Umbilical cord (tissue), 1 donor: ENCODE measurements at regions not wholly inside any gene's neighbourhood (a gene's known extent, or its start where the extent isn't known, plus 50 kb on each side); places are given as distances from the start of the nearest gene placed in this dataset.
"Not testable (repeated sequence)": the region's sequence is repeated elsewhere in the genome, so short reads cannot be mapped to it uniquely, and the experiment has no call there.

Experiments used
- DNase-seq: peaks from one replicate; pipeline ENCODE4 v3.0.0-alpha.2; 2015; ENCODE audit warnings: low spot score

DNA sequence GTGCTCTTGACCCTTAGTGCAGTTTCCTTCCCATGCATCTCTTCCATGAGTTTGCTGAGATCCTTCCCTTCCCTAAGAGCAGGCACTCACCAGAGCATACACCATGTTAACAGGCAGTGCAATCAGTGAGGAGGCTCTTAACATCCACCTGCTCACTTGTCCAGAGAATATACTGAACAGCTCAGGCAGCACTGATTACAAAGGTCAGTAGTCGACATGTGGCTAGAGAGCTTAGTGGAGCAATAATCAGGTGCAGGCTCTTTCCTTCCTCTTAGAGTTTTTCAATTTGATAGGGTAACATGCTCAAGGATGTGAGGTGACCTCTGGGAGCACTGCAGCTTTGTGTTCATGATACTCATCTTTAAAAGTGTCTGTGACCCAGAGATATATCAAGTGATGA, 144.1 kb upstream of the SETBP1 start:
- DNase-seq: no peak

DNA sequence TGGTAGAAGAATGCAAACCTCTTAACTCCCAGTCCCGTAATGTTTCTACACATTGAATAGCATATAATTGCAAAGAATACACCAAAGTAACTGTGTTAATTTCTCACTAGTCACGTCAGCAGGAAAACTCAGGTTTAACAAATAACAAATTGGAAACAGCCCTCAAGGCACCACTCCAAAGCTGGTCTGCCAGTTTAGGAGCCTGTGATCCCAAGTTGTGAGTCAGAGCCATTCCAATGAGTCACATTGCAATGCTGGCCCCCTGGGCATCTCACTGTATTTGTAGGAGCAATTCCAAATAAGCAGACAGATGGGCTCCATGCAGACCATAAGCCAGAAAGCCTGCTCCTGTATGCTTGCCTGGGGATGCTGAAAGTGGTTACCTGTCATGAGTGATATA, 143.2 kb upstream of the SETBP1 start:
- peak; percentile 43 for DNase-seq

DNA sequence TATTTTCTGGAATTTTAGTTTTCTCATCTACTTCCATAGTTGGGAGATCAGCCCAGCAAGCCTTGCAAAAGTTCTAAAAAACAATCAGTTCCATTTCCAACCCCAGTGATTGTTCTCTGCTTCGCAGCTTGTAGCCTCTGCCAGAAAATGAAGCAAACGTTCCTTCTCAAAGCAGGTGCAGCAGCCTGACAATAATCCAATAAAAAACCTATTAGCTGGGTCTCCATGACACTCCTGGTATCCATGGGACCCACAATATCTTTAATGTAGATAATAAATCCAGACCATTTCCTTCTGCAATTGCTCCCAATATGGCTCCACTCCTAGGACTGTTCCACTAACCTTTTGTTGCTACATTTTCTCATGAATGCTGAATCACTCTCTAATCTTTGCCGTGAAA, 140.8 kb upstream of the SETBP1 start:
- DNase-seq: no peak

DNA sequence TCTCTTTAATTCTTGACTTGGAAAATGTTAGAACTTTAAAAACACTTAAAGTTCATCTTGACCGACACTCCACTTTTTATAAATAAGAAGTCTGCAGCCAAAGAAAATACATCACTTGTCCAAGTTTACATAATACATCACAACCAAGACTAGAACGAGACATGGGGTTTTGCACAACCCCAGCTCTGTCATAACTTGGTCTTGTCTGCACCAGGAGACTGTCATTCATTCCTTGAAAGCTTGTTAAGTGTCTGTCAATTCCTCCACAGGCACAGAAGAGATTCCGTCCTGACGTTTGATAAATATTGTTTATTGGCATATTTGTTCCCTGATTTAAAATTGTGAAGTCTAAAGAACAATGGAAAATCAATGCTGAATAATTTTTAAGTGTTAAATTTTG, 139.5 kb upstream of the SETBP1 start:
- DNase-seq: no peak

DNA sequence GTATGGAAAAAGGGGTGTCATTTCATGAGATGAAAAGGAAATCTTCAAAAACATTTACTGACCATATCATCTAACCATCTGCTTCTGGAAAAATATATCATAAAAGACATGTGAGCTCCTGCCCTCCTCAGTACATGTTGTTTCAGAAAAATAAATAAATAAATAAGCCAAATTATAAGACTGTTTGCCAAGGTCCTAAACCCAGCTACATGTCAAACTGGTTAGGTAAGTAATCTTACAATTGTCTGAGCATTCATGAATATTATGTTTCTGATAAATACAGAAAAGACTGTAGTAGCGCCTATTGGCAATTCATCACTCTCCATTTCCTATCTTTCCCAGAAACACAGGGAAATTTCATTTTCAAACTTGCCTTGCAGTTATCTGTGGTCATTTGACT, 138.9 kb upstream of the SETBP1 start:
- DNase-seq: no peak

DNA sequence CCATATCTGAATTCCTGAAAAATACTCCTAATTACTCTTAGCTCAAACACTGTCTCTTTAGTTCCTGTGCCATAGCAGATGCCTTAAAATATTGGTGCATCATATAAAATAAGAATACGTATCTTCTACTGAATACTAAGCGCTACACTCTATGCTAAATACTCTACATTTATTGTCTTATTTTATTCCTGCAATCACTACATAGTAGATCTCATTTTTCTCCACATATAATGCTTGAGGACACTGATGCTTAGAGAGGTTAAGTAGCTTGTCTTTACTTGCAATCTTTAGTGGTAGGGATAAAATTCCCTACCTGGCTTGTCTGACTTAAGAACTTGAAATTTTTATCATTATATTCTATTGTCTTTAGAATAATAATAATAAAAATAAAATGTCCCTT, 137.3 kb upstream of the SETBP1 start:
- DNase-seq: no peak

DNA sequence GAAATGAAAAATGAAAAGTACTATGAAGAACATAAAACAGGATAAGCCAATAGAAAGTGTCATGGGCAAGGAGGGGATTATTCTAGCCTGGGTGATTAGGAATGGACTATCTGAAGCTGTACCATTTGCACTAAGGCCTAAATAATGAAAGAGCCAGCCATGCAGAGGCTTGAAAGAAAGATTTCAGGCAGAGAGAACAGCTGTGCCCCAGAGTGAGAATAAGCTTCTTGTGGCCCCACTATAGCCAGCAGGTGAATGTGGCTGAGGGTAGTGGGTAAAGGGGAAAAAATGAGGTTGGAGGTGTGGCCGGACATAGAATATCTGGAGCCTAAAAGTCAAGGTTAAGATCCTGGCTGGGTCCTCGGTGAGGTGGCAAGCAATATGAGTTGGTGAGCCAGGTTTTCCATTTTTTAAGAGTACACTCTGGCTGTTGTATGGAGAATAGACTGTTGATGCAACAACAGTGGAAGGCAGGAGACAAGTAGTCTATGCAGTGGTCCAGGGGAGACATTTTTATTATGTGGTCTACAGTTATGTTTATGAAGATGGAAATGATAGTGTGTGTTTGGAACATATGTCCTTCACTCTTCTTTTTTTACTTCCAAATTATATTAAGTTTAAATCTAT, 135.2 kb upstream of the SETBP1 start:
- no peak for DNase-seq

DNA sequence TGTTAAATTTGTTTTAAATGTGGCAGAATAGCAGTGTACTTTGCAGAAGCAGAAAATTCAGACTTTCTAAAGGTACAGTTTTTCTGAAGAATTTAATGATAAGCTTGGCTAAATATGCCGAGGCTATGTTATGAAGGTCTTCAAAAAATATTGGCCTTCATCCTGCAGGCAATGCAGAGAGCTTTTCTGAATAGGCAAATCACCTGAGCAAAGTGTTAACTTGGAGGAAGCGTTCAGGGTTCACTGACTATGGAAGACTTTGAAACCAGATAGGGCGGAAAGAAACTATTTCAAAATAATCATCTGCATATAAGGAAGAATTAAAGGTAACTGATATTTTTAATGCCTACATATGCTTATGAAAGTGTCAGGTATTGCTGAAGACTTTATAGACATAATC, 133.7 kb upstream of the SETBP1 start:
- no peak for DNase-seq

DNA sequence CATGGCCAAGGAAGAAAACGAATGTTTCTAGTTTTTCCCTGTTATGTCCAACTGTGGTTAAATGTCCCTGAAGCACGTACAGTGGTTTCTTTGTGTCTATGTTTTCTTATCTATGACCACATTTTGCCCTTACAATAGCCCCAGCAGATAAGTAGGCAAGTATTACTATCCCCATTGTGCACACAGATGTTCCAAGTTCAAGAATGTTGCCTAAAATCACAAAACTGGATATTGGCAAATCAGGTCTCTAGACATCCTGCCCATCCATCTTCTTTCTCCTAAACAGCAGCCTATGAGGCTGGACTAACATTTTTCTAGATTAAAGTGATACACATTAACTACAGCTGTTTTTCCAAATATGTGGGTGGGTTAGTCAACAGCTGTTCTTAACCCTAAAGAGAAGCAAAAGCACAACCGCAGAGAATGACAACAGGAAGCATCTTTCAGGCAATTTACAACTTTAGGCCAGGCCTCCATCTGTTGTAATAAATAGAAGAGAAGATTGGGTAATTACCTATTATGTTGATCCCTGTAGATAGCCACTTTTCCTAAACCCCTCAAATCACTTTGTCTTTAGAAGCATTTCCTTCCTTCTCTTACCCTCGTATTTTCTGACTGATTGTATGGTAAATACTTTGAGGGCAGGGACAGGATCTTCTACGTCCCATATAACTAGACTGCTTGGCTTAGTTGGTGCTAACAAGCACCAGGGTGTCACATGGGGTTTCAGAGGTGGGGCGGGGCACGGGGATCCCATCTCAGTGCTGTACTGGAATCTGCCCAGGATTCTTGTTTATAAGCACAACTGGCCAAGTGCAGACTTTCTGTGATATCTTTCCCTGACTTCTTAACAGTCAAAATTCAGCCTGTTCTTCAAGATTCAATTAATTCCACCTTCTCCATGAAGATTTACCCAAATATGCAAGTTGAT, 132.1 kb upstream of the SETBP1 start:
- no peak for DNase-seq

DNA sequence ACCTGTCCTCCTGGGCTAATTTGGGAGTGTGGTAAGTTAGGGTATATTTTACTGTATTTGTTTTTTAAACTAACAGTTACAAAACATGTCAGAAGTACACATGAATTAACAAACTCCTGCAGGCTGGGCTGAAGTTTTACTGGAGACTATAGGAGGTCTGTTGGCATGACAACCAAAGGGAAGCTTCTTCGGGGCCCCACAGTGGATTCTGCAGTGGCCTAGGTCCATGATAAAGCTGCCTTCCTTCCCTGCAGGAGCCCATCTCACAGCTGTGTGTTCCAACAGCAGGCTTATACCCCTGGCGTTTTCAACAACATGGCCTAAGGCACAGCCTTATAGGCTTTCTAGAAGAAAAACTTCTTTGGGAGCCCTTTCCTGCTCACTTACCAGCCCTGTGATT, 128.0 kb upstream of the SETBP1 start:
- peak; percentile 76 for DNase-seq

DNA sequence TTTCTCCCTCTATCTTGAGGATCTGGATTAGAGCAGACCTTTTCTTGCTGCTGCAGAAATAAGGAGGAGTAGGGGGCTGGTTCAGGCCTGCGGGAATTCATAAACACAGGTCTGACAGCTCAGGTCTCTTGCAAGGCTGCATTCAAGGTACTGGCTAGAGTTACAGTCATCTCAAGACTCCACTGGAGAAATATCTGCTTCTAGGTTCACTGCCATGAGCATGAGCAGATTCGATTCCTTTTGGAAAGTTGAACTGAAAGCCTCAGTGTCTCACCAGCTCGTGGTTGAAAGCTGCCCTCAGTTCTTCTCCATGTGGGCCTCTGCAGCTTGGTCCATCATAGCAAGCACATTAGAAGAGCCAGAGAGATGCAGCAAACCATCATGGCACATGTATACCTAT, 124.4 kb upstream of the SETBP1 start:
- DNase-seq: no peak

DNA sequence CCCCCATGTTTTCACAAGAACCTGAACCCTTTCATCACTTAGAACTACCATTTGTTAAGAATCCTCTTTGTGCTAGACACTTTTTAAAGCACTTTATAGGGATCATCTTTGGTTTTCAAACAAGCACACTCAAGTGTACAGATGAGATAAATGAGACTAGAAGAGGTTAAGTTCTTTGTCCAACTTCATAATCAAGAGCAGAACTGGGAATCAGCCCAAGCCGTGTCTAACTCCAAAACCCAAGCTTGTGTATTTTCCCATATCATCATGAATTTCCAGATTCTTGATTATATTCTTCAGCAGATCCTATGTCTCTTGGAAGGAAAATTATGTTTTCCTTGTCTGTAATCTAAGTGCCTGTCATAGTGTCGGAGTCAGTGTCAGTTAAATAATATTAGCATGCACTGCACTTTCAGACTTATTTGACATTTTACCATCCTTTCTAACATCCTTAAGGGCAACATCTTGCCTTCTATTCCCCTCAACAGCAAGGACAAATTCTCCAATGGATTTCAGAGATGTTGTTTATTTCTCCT, 123.0 kb upstream of the SETBP1 start:
- peak; percentile 17 for DNase-seq

DNA sequence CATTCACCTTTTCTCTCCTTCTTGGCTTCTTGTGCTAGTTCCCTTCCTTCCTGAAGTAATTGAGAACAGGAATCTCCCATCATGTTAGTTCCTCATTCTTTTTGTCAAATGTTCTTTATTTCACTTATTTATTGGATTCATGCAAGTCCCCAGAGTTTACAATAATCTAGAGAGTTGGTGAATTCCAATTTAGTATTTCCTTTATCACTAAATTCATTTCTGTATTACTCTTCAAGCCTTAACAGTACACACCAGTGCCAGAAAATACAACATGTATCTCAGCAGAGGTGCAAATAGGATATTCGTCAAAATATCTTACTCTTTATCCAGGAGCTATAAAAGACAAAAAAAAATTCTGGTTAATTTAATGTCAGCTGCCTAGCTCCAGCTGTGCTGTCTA, 121.9 kb upstream of the SETBP1 start:
- DNase-seq: no peak

DNA sequence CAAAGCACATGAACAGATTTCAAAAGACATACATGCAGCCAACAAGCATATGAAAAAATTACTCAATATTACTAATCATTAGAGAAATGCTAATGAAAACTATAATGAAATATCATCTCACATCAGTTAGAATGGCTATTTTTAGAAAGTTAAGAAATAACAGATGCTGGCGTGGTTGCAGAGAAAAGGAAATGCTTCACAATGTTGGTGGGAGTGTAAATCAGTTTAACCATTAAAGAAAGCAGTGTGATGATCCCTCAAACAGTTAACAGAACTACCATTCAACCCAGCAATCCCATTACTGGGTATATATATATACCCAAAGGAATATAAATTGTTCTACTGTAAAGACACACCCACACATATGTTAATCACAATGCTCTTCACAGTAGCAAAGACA, 117.7 kb upstream of the SETBP1 start:
- no peak for DNase-seq

DNA sequence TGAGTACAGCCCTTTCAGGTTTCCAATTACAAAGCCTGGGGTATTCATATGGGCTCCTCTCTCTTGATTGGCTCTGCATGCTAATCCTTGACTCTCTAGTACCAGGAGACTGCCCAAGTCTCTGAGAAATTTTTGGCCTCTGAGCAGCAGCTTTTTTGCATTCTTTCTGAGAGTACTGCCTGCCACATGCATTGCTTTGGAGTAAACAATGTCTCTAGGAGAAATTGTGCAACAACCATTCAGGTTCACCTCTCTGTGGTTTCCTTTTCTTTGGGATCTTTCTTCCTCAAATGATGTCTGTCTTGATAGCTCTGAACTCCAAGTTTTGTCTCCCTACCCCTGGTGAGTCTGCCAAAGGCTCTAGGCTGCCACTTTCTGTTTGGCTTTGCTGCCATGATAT, 115.8 kb upstream of the SETBP1 start:
- no peak for DNase-seq

DNA sequence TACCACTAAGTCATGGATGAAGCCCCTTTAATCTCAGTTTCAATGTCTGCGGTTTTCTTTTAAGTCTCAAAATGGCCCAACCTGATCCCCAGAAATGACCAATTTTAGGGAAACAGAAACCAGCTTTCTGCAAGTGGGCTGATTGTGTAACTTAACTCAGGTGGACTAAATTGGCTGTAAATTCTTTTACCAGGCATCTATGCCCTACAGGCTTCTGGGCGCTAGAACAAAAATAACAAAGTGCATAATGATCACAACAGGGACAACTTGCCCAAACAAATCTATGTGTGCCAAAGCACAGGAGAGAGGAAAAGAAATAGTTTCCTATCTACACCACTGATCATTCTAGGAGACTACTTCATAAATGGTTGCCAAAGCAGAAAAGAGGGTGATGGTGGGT, 112.3 kb upstream of the SETBP1 start:
- no peak for DNase-seq

DNA sequence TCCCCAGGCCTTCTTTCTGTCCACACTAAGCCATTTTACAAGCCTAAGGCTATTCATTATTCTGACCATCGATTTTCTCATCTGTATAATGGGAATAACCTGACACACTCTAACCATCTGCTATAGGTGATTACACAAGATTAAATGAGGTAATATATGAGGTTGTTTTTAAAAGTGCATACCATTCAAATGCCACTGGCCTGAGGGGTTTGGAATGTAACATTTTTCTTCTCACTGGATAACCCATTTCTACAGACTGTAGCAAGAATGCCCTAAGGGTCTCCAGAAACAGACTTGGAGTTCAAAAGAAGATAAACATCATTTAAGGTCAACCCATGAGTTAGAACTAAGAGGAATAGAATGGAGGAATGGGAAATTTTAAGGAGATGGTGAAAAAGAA, 111.7 kb upstream of the SETBP1 start:
- DNase-seq: no peak

DNA sequence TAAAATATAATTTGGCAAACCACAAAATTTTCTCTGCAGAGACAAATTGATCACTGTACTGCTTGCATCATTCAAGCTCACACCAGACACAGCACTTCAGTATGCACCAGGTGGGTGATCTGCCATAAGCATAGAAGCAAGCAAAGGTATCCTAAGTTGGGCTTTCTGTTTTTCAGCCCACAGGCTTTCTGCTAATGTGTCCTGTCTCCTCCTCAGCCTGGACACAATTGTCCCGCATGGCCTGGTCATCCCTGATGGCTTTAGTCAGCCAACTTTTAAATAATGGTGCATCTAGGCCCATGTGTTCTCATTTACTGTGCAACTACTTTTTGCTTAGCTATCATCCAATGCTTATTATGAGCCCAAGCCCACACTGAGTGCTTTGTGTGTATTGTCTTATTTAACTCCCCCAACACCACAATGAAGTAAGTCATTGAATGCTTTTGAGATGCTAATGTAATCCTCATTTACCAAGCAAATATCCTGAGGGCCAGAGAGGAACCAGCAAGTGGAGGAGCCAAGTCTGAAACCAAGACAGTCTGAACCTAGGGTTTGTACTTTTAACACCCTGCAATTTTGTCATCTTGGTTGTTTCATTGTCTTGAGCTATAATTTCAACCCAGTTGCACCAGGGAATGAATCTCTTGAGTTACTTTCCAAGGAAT, 111.2 kb upstream of the SETBP1 start:
- no peak for DNase-seq

DNA sequence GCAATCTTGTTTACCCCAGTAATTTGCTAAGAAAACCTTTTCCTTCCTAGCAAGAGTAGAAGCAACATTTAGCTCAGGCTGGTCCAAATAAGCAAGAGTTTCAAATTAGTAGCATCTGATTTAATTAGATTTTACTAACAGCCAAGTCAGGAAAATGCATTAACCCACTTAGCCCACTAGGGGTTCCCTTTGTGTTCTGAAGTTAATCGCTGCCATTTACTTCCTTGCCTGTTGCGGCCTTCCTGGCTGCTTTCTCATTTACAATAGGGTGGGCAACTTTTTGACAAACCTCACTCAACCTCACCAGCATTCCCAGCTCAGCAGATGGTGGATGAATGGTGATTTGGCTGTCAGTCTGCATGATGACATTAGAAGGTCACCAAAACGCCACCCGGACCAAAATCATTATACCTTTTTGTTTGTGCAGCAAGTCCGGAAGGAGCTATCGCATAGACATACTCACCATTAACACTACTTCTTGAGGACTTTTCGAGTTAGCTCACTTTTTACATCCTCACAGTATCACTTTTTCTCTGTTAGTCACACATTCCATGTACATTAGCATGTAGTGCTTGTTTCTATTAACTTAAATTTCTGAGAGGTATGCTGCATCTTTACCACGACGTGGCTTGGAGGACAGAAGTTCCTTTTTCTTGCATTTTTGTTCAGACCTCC, 101.5 kb upstream of the SETBP1 start:
- DNase-seq: no peak

DNA sequence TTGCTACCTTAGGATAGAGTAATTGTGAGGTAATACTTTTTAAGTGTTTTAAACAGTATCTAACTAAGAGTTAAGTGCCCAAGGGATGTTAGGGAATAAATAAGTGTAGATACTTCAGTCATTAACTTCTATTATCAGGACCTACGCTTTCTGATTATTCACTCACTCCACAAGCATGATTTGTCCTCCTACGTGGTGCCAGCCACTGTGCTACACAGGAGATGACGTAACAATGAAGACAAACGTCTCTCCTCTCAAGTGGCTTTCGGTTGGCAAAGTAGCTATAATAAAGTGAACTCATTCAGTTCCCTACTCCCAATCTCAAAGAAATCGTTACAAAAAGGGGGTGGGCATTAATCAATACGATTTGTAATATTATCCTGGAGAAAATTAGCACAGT, 100.9 kb upstream of the SETBP1 start:
- no peak for DNase-seq

DNA sequence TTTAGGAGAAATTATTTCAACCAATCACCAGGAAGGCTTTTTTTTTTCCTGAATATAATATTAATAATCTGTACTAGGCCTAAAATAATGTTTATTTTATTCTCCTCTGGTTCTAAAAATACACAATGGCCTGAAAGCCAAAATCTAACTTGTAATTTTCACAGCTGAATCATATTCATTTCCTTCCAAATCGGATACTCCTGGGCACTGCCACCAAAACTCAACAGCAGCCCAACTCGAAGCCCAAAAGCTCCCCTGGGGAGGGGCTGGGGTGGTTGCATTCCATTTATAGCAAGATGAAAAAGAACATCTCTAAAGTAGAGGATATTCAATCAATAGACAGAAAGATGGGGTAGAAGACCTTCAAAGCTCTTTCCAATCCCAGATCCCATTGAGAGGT, 100.5 kb upstream of the SETBP1 start:
- DNase-seq: no peak

DNA sequence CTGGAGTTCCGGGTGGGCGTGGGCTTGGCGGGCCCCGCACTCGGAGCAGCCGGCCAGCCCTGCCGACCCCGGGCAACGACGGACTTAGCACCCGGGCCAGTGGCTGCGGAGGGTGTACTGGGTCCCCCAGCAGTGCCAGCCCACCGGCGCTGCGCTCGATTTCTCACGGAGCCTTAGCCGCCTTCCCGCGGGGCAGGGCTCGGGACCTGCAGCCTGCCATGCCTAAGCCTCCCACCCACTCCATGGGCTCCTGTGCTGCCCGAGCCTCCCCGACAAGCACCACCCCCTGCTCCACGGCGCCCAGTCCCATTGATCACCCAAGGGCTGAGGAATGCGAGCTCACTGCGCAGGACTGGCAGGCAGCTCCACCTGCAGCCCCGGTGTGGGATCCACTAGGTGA, 99.9 kb upstream of the SETBP1 start:
- not testable (repeated sequence) for DNase-seq
